K562 (cell line): ENCODE measurements at regions not wholly inside any gene's neighbourhood (a gene's known extent, or its start where the extent isn't known, plus 50 kb on each side); places are given as distances from the start of the nearest gene placed in this dataset.

Source experiments
- ATAC-seq: fragments of 200-7000 bp; cut with Tn5 transposase; 3 replicates; pipeline ENCODE4 v1.9.1; 2020; ENCODE audit warnings: moderate library complexity
- BruUV-seq: library from RNA; stranded (reverse); fragments of 400-500 nt; replicated peaks from 2 replicates; lab custom pipeline; 2021; lab: Mats Ljungman, UMichigan
- CTCF ChIA-PET: fragments of 300-600 bp; formaldehyde crosslinking; extraction: SDS; loops from one replicate; lab custom pipeline; 2021; ENCODE audit warnings: low intra/inter-chr PET ratio; lab: Yijun Ruan, JAX
- POLR2A ChIA-PET: fragments of 300-600, 350-650 bp; sonication (Branson Sonifier 250); formaldehyde crosslinking; extraction: SDS; loops from one replicate; lab custom pipeline; 2021; ENCODE audit warnings: antibody characterized with exemption, inconsistent platforms; lab: Yijun Ruan, JAX
- DNase-seq, 4 experiments: peaks; one replicate each; pipeline versions ENCODE4 v3.0.0 to v3.0.0-alpha.2; 2011 to 2018; ENCODE audit warnings: low spot score in 3 of 4, mixed read lengths in 3 of 4; ENCODE audit errors: extremely low read depth in 1 of 4
- FAIRE-seq: peaks from 2 replicates; lab custom pipeline; 2011; peaks lifted over from hg19 to GRCh38; lab: Jason Lieb, UNC
- H2AFZ ChIP-seq: 2 replicates; pipeline ENCODE4 v1.6.0; 2011; ENCODE audit warnings: low read depth, low read length, control low read depth, inconsistent platforms
- H3K27ac ChIP-seq: fragments of 200-600 bp; 3 replicates; pipeline ENCODE4 v1.8.0; 2011; ENCODE audit warnings: low read depth, mild to moderate bottlenecking, control low read depth, inconsistent platforms, low read length, moderate library complexity, mixed read lengths; ENCODE audit errors: extremely low read depth
- H3K27me3 ChIP-seq, 2 experiments: fragments of 300-600 bp in 1 of 2; 2 replicates in 1 of 2; 3 replicates in 1 of 2; pipeline versions ENCODE4 v1.6.0 to v1.8.0; 2011; ENCODE audit warnings: inconsistent platforms in 2 of 2, low read length in 2 of 2, mild to moderate bottlenecking in 1 of 2, mixed read lengths in 1 of 2, moderate library complexity in 1 of 2; ENCODE audit not compliant: control insufficient read depth in 2 of 2, insufficient read depth in 2 of 2
- H3K36me3 ChIP-seq: fragments of 300-600 bp; 3 replicates; pipeline ENCODE4 v1.8.0; 2011; ENCODE audit warnings: mild to moderate bottlenecking, low read length, inconsistent platforms; ENCODE audit not compliant: control insufficient read depth, insufficient read depth
- H3K4me1 ChIP-seq, 2 experiments: fragments of 200-600 bp in 1 of 2; replicated peaks in 1 of 2; 2 replicates in 1 of 2; 3 replicates in 1 of 2; pipeline versions ENCODE4 v1.5.1 to v1.8.0; 2011; ENCODE audit warnings: inconsistent platforms in 2 of 2, low read length in 2 of 2, mild to moderate bottlenecking in 1 of 2, mixed read lengths in 1 of 2, moderate library complexity in 1 of 2; ENCODE audit not compliant: control insufficient read depth in 2 of 2, insufficient read depth in 2 of 2
- H3K4me2 ChIP-seq: 2 replicates; pipeline ENCODE4 v1.6.1; 2011; ENCODE audit warnings: low read length, control low read depth, inconsistent platforms, mixed read lengths; ENCODE audit not compliant: insufficient read depth
- H3K4me3 ChIP-seq: fragments of 200-600 bp; sonication (generic), shearing (Covaris generic); 2 replicates; pipeline ENCODE4 v1.5.1; 2016; ENCODE audit warnings: control low read depth, inconsistent platforms
- H3K79me2 ChIP-seq: fragments of 200-600 bp; 3 replicates; pipeline ENCODE4 v1.8.0; 2011; ENCODE audit warnings: low read length, inconsistent platforms; ENCODE audit not compliant: control insufficient read depth, insufficient read depth
- H3K9ac ChIP-seq, 2 experiments: 2 replicates each; pipeline versions ENCODE4 v1.6.0 to v1.6.1; 2011; ENCODE audit warnings: low read depth in 2 of 2, low read length in 2 of 2, control low read depth in 1 of 2, inconsistent platforms in 1 of 2, mild to moderate bottlenecking in 1 of 2, mixed read lengths in 1 of 2; ENCODE audit not compliant: insufficient read depth in 1 of 2
- H3K9me1 ChIP-seq: one replicate; pipeline ENCODE4 v1.6.0; 2011; ENCODE audit warnings: inconsistent platforms, mild to moderate bottlenecking, low read length, moderate library complexity; ENCODE audit not compliant: control insufficient read depth, insufficient read depth
- H3K9me3 ChIP-seq: replicated peaks from 2 replicates; pipeline ENCODE4 v1.5.1; 2011; ENCODE audit warnings: low read depth, low read length, inconsistent platforms; ENCODE audit not compliant: control insufficient read depth, insufficient read depth
- H4K20me1 ChIP-seq: replicated peaks from 2 replicates; pipeline ENCODE4 v1.6.1; 2011; ENCODE audit warnings: low read length, inconsistent platforms, mixed read lengths; ENCODE audit not compliant: control insufficient read depth, insufficient read depth
- MBD1 ChIP-seq: fragments of 250-450 bp; sonication (Bioruptor Pico); IDR thresholded peaks from 2 replicates; pipeline ENCODE4 v1.8.0; 2022; ENCODE audit warnings: inconsistent platforms
- MLX ChIP-seq, 2 experiments: fragments of 450-650 bp in 1 of 2; sonication (generic) in 1 of 2; formaldehyde crosslinking; conservative IDR thresholded peaks; 2 replicates each; pipeline versions ENCODE4 v1.4.0 to v1.8.1; 2020 to 2022; ENCODE audit warnings: mild to moderate bottlenecking in 1 of 2, missing genetic modification reagents in 1 of 2
- NFRKB ChIP-seq: fragments of 450-650 bp; IDR thresholded peaks from 2 replicates; pipeline ENCODE4 v1.6.1; 2016; ENCODE audit warnings: low read depth
- PCBP1 ChIP-seq: fragments of 200-400 bp; formaldehyde crosslinking; IDR thresholded peaks from 2 replicates; pipeline ENCODE4 v1.6.1; 2018; ENCODE audit warnings: mild to moderate bottlenecking, low read depth, low read length; ENCODE audit not compliant: poor library complexity, severe bottlenecking
- RBM14 ChIP-seq: fragments of 200-400 bp; formaldehyde crosslinking; IDR thresholded peaks from 2 replicates; pipeline ENCODE4 v1.6.1; 2018; ENCODE audit warnings: low read depth, mild to moderate bottlenecking, low read length, moderate library complexity, borderline replicate concordance; ENCODE audit not compliant: insufficient read depth
- SRSF3 ChIP-seq: fragments of 200-400 bp; formaldehyde crosslinking; IDR thresholded peaks from 2 replicates; pipeline ENCODE4 v1.6.1; 2016; ENCODE audit warnings: mild to moderate bottlenecking, low read length, moderate library complexity; ENCODE audit not compliant: insufficient read depth
- TAF1 ChIP-seq: IDR thresholded peaks from 2 replicates; pipeline ENCODE4 v1.6.1; 2011; ENCODE audit warnings: mild to moderate bottlenecking, low read length, moderate library complexity; ENCODE audit not compliant: insufficient read depth, control insufficient read depth, severe bottlenecking; ENCODE audit errors: extremely low read depth
- ZBTB11 ChIP-seq, 3 experiments: fragments of 200-800 bp in 1 of 3; fragments of 250-450 bp in 1 of 3; fragments of 450-650 bp in 1 of 3; sonication (Bioruptor Pico) in 1 of 3; sonication (Bioruptor generic) in 1 of 3; formaldehyde crosslinking in 1 of 3; IDR thresholded peaks; 2 replicates each; pipeline versions ENCODE4 v1.6.1 to v1.8.0; 2016 to 2022; ENCODE audit warnings: mild to moderate bottlenecking in 2 of 3, missing genetic modification characterization in 2 of 3, missing compliant biosample characterization in 1 of 3, moderate library complexity in 1 of 3
- ZBTB17 ChIP-seq: fragments of 450-650 bp; formaldehyde crosslinking; IDR thresholded peaks from 2 replicates; pipeline ENCODE4 v1.4.0; 2020; ENCODE audit warnings: mild to moderate bottlenecking
- ZC3H11A ChIP-seq: IDR thresholded peaks from 2 replicates; pipeline ENCODE4 v1.6.1; 2012; ENCODE audit warnings: low read depth, low read length, improper control_type of control experiment
- ZNF551 ChIP-seq: fragments of 250-450 bp; sonication (Bioruptor Pico); IDR thresholded peaks from 2 replicates; pipeline ENCODE4 v1.5.0; 2021; ENCODE audit warnings: mild to moderate bottlenecking, moderate library complexity
- ZNF740 ChIP-seq, 3 experiments: fragments of 200-800 bp in 1 of 3; sonication (Bioruptor generic) in 1 of 3; sonication (generic) in 1 of 3; formaldehyde crosslinking in 1 of 3; IDR thresholded peaks; 2 replicates each; pipeline versions ENCODE4 v1.6.1 to v1.8.0; 2016 to 2022; ENCODE audit warnings: mild to moderate bottlenecking in 2 of 3, missing compliant biosample characterization in 2 of 3, missing genetic modification characterization in 2 of 3, missing genetic modification reagents in 1 of 3
- ZNF75A ChIP-seq: fragments of 450-650 bp; formaldehyde crosslinking; IDR thresholded peaks from 2 replicates; pipeline ENCODE4 v1.4.0; 2020; ENCODE audit warnings: mild to moderate bottlenecking
- WGBS: fragments of 100-300 bp; shearing (Covaris generic); methylation state at CpG from one replicate; pipeline ENCODE4 v1.1.6; 2016; ENCODE audit warnings: low coverage, mixed read lengths; ENCODE audit not compliant: insufficient coverage; ENCODE audit errors: missing lambda C conversion rate; 5-methylcytosine and 5-hydroxymethylcytosine counted together
- in situ Hi-C: fragments of 300-500 bp; cut with MboI; formaldehyde crosslinking; loops from 4 replicates; pipeline ENCODE4 v1.15.0; 2018; ENCODE audit warnings: inconsistent platforms, mixed read lengths
- intact Hi-C: fragments of 100-400 bp; cut with micrococcal nuclease; formaldehyde crosslinking; loops from 2 replicates; pipeline ENCODE4 v1.14.2; 2022

GRCh38 chr13:79886601-79887000 is 405.6 kb downstream of the NDFIP2 start:
- Histone ChIP-seq H3K27me3 (no peaks in the 10 kb centered on the region), H3K9ac (no peak overlapping the region), H3K79me2 (no peaks in the 10 kb centered on the region), H3K27ac (no peak overlapping the region), H2AFZ (no peak overlapping the region), H3K4me2 (no peak overlapping the region), H3K9me3 (no peaks in the 10 kb centered on the region), H3K4me1 (no peaks in the 10 kb centered on the region), H3K9me1 (no peaks in the 10 kb centered on the region), H3K4me3 (no peak overlapping the region), H4K20me1 (no peaks in the 10 kb centered on the region), H3K36me3 (no peaks in the 10 kb centered on the region)
- POLR2A ChIA-PET: no interaction called here
- intact Hi-C loops (no loop called here), in situ Hi-C loops (no loop called here)
- CTCF ChIA-PET: no interaction called here
- FAIRE-seq: no peak
- no TSS peak for BruUV-seq
- ATAC-seq: no peak
- WGBS: 0% methylated on average over 2 of the region's 3 CpGs
- DNase-seq: no peak
- no peak for TF ChIP-seq PCBP1
- TF ChIP-seq ZNF75A (CRISPR knock-in tag): no peak
- TF ChIP-seq MBD1: no peak
- TF ChIP-seq ZBTB11 (CRISPR knock-in tag; IDR thresholded peaks at IDR 0.05): no peak
- no peak for TF ChIP-seq TAF1
- TF ChIP-seq ZBTB17 (CRISPR knock-in tag): no peak
- no peak for TF ChIP-seq RBM14
- no peak for TF ChIP-seq ZC3H11A
- TF ChIP-seq SRSF3: no peak
- TF ChIP-seq ZNF740 (CRISPR knock-in tag; IDR thresholded peaks at IDR 0.05): no peak
- TF ChIP-seq ZNF740 (tag; IDR thresholded peaks at IDR 0.05): no peak
- TF ChIP-seq MLX (CRISPR knock-in tag; conservative IDR thresholded peaks at IDR 0.05): no peak
- TF ChIP-seq ZNF551 (CRISPR knock-in tag): no peak
- no peak for TF ChIP-seq NFRKB
